K562 (cell line): ENCODE measurements at regions not wholly inside any gene's neighbourhood (a gene's known extent, or its start where the extent isn't known, plus 50 kb on each side); places are given as distances from the start of the nearest gene placed in this dataset.

Experiments used
- ATAC-seq: fragments of 200-7000 bp; cut with Tn5 transposase; 3 replicates; pipeline ENCODE4 v1.9.1; 2020; ENCODE audit warnings: moderate library complexity
- BruUV-seq: library from RNA; stranded (reverse); fragments of 400-500 nt; replicated peaks from 2 replicates; lab custom pipeline; 2021; lab: Mats Ljungman, UMichigan
- CTCF ChIA-PET: fragments of 300-600 bp; formaldehyde crosslinking; extraction: SDS; loops from one replicate; lab custom pipeline; 2021; ENCODE audit warnings: low intra/inter-chr PET ratio; lab: Yijun Ruan, JAX
- POLR2A ChIA-PET: fragments of 300-600, 350-650 bp; sonication (Branson Sonifier 250); formaldehyde crosslinking; extraction: SDS; loops from one replicate; lab custom pipeline; 2021; ENCODE audit warnings: antibody characterized with exemption, inconsistent platforms; lab: Yijun Ruan, JAX
- DNase-seq, 4 experiments: peaks; one replicate each; pipeline versions ENCODE4 v3.0.0 to v3.0.0-alpha.2; 2011 to 2018; ENCODE audit warnings: low spot score in 3 of 4, mixed read lengths in 3 of 4; ENCODE audit errors: extremely low read depth in 1 of 4
- FAIRE-seq: peaks from 2 replicates; lab custom pipeline; 2011; peaks lifted over from hg19 to GRCh38; lab: Jason Lieb, UNC
- H2AFZ ChIP-seq: 2 replicates; pipeline ENCODE4 v1.6.0; 2011; ENCODE audit warnings: low read depth, low read length, control low read depth, inconsistent platforms
- H3K27ac ChIP-seq: fragments of 200-600 bp; 3 replicates; pipeline ENCODE4 v1.8.0; 2011; ENCODE audit warnings: low read depth, mild to moderate bottlenecking, control low read depth, inconsistent platforms, low read length, moderate library complexity, mixed read lengths; ENCODE audit errors: extremely low read depth
- H3K27me3 ChIP-seq, 2 experiments: fragments of 300-600 bp in 1 of 2; 2 replicates in 1 of 2; 3 replicates in 1 of 2; pipeline versions ENCODE4 v1.6.0 to v1.8.0; 2011; ENCODE audit warnings: inconsistent platforms in 2 of 2, low read length in 2 of 2, mild to moderate bottlenecking in 1 of 2, mixed read lengths in 1 of 2, moderate library complexity in 1 of 2; ENCODE audit not compliant: control insufficient read depth in 2 of 2, insufficient read depth in 2 of 2
- H3K36me3 ChIP-seq: fragments of 300-600 bp; 3 replicates; pipeline ENCODE4 v1.8.0; 2011; ENCODE audit warnings: mild to moderate bottlenecking, low read length, inconsistent platforms; ENCODE audit not compliant: control insufficient read depth, insufficient read depth
- H3K4me1 ChIP-seq, 2 experiments: fragments of 200-600 bp in 1 of 2; replicated peaks in 1 of 2; 2 replicates in 1 of 2; 3 replicates in 1 of 2; pipeline versions ENCODE4 v1.5.1 to v1.8.0; 2011; ENCODE audit warnings: inconsistent platforms in 2 of 2, low read length in 2 of 2, mild to moderate bottlenecking in 1 of 2, mixed read lengths in 1 of 2, moderate library complexity in 1 of 2; ENCODE audit not compliant: control insufficient read depth in 2 of 2, insufficient read depth in 2 of 2
- H3K4me2 ChIP-seq: 2 replicates; pipeline ENCODE4 v1.6.1; 2011; ENCODE audit warnings: low read length, control low read depth, inconsistent platforms, mixed read lengths; ENCODE audit not compliant: insufficient read depth
- H3K4me3 ChIP-seq: fragments of 200-600 bp; sonication (generic), shearing (Covaris generic); 2 replicates; pipeline ENCODE4 v1.5.1; 2016; ENCODE audit warnings: control low read depth, inconsistent platforms
- H3K79me2 ChIP-seq: fragments of 200-600 bp; 3 replicates; pipeline ENCODE4 v1.8.0; 2011; ENCODE audit warnings: low read length, inconsistent platforms; ENCODE audit not compliant: control insufficient read depth, insufficient read depth
- H3K9ac ChIP-seq, 2 experiments: 2 replicates each; pipeline versions ENCODE4 v1.6.0 to v1.6.1; 2011; ENCODE audit warnings: low read depth in 2 of 2, low read length in 2 of 2, control low read depth in 1 of 2, inconsistent platforms in 1 of 2, mild to moderate bottlenecking in 1 of 2, mixed read lengths in 1 of 2; ENCODE audit not compliant: insufficient read depth in 1 of 2
- H3K9me1 ChIP-seq: one replicate; pipeline ENCODE4 v1.6.0; 2011; ENCODE audit warnings: inconsistent platforms, mild to moderate bottlenecking, low read length, moderate library complexity; ENCODE audit not compliant: control insufficient read depth, insufficient read depth
- H3K9me3 ChIP-seq: replicated peaks from 2 replicates; pipeline ENCODE4 v1.5.1; 2011; ENCODE audit warnings: low read depth, low read length, inconsistent platforms; ENCODE audit not compliant: control insufficient read depth, insufficient read depth
- H4K20me1 ChIP-seq: replicated peaks from 2 replicates; pipeline ENCODE4 v1.6.1; 2011; ENCODE audit warnings: low read length, inconsistent platforms, mixed read lengths; ENCODE audit not compliant: control insufficient read depth, insufficient read depth
- HSF4 ChIP-seq: fragments of 250-450 bp; sonication (Bioruptor Pico); IDR thresholded peaks from 2 replicates; pipeline ENCODE4 v2.1.2; 2022; ENCODE audit warnings: mild to moderate bottlenecking, moderate library complexity, borderline replicate concordance
- NCOA6 ChIP-seq: fragments of 450-650 bp; IDR thresholded peaks from 2 replicates; pipeline ENCODE4 v1.6.1; 2017; ENCODE audit warnings: mild to moderate bottlenecking
- TOE1 ChIP-seq, 2 experiments: fragments of 450-650 bp in 1 of 2; sonication (generic) in 1 of 2; formaldehyde crosslinking in 1 of 2; IDR thresholded peaks; 2 replicates each; pipeline versions ENCODE4 v1.7.1 to v1.8.0; 2016 to 2022; ENCODE audit warnings: borderline replicate concordance in 2 of 2, mild to moderate bottlenecking in 2 of 2, antibody characterized with exemption in 1 of 2, inconsistent platforms in 1 of 2, low read depth in 1 of 2, missing genetic modification reagents in 1 of 2, moderate library complexity in 1 of 2
- ZBTB33 ChIP-seq: sonication (generic); formaldehyde crosslinking; IDR thresholded peaks from 2 replicates; pipeline ENCODE4 v1.8.1; 2023; ENCODE audit warnings: mild to moderate bottlenecking, missing genetic modification reagents
- WGBS: fragments of 100-300 bp; shearing (Covaris generic); methylation state at CpG from one replicate; pipeline ENCODE4 v1.1.6; 2016; ENCODE audit warnings: low coverage, mixed read lengths; ENCODE audit not compliant: insufficient coverage; ENCODE audit errors: missing lambda C conversion rate; 5-methylcytosine and 5-hydroxymethylcytosine counted together
- in situ Hi-C: fragments of 300-500 bp; cut with MboI; formaldehyde crosslinking; loops from 4 replicates; pipeline ENCODE4 v1.15.0; 2018; ENCODE audit warnings: inconsistent platforms, mixed read lengths
- intact Hi-C: fragments of 100-400 bp; cut with micrococcal nuclease; formaldehyde crosslinking; loops from 2 replicates; pipeline ENCODE4 v1.14.2; 2022
- TF ChIP-seq, protein P1 (sequence below), 2 experiments: fragments of 450-650 bp; IDR thresholded peaks; 2 replicates each; pipeline ENCODE4 v1.6.1; 2018; ENCODE audit warnings: mild to moderate bottlenecking in 2 of 2, low read depth in 1 of 2; ENCODE audit not compliant: partially characterized antibody in 2 of 2
- TF ChIP-seq, protein P2 (sequence below), 3 experiments: IDR thresholded peaks in 2 of 3; conservative IDR thresholded peaks in 1 of 3; 2 replicates each; pipeline ENCODE4 v1.5.1; 2011 to 2012; ENCODE audit warnings: low read length in 3 of 3, mild to moderate bottlenecking in 3 of 3, control low read depth in 2 of 3, improper control_type of control experiment in 1 of 3, inconsistent platforms in 1 of 3, low read depth in 1 of 3, mixed read lengths in 1 of 3, moderate library complexity in 1 of 3; ENCODE audit not compliant: insufficient read depth in 2 of 3
- TF ChIP-seq, protein P3 (sequence below): fragments of 450-650 bp; IDR thresholded peaks from 2 replicates; pipeline ENCODE4 v1.6.1; 2016; ENCODE audit warnings: antibody characterized with exemption

- TF ChIP-seq TOE1 (IDR thresholded peaks at IDR 0.05; ENCODE audit: borderline replicate concordance) (no peak), TOE1 (CRISPR knock-in tag; IDR thresholded peaks at IDR 0.05; ENCODE audit: borderline replicate concordance, low read depth) (no peak), HSF4 (CRISPR knock-in tag) (no peak)
Observed at GRCh38 chr14:30312214-30312613, 246.7 kb upstream of the G2E3 start (continued).

- intact Hi-C loops = no loop called here
- no TSS peak for BruUV-seq
- POLR2A ChIA-PET = no interaction called here
- H2AFZ ChIP-seq = no peak overlapping the region
- no peaks in the 10 kb centered on the region for H3K79me2 ChIP-seq
- no peaks in the 10 kb centered on the region for H4K20me1 ChIP-seq
- WGBS = 8% methylated on average over 3 of the region's 4 CpGs
- no peaks in the 10 kb centered on the region for H3K4me1 ChIP-seq
- no peaks in the 10 kb centered on the region for H3K9me1 ChIP-seq
- H3K9ac ChIP-seq = no peak overlapping the region
- no peak for TF ChIP-seq ZBTB33 (CRISPR knock-in tag)
- TF ChIP-seq, protein P1, sequence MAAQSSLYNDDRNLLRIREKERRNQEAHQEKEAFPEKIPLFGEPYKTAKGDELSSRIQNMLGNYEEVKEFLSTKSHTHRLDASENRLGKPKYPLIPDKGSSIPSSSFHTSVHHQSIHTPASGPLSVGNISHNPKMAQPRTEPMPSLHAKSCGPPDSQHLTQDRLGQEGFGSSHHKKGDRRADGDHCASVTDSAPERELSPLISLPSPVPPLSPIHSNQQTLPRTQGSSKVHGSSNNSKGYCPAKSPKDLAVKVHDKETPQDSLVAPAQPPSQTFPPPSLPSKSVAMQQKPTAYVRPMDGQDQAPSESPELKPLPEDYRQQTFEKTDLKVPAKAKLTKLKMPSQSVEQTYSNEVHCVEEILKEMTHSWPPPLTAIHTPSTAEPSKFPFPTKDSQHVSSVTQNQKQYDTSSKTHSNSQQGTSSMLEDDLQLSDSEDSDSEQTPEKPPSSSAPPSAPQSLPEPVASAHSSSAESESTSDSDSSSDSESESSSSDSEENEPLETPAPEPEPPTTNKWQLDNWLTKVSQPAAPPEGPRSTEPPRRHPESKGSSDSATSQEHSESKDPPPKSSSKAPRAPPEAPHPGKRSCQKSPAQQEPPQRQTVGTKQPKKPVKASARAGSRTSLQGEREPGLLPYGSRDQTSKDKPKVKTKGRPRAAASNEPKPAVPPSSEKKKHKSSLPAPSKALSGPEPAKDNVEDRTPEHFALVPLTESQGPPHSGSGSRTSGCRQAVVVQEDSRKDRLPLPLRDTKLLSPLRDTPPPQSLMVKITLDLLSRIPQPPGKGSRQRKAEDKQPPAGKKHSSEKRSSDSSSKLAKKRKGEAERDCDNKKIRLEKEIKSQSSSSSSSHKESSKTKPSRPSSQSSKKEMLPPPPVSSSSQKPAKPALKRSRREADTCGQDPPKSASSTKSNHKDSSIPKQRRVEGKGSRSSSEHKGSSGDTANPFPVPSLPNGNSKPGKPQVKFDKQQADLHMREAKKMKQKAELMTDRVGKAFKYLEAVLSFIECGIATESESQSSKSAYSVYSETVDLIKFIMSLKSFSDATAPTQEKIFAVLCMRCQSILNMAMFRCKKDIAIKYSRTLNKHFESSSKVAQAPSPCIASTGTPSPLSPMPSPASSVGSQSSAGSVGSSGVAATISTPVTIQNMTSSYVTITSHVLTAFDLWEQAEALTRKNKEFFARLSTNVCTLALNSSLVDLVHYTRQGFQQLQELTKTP (IDR thresholded peaks at IDR 0.05; ENCODE audit: low read depth in 1 of 2, partially characterized antibody in 2 of 2) = no peak
- TF ChIP-seq, protein P2, sequence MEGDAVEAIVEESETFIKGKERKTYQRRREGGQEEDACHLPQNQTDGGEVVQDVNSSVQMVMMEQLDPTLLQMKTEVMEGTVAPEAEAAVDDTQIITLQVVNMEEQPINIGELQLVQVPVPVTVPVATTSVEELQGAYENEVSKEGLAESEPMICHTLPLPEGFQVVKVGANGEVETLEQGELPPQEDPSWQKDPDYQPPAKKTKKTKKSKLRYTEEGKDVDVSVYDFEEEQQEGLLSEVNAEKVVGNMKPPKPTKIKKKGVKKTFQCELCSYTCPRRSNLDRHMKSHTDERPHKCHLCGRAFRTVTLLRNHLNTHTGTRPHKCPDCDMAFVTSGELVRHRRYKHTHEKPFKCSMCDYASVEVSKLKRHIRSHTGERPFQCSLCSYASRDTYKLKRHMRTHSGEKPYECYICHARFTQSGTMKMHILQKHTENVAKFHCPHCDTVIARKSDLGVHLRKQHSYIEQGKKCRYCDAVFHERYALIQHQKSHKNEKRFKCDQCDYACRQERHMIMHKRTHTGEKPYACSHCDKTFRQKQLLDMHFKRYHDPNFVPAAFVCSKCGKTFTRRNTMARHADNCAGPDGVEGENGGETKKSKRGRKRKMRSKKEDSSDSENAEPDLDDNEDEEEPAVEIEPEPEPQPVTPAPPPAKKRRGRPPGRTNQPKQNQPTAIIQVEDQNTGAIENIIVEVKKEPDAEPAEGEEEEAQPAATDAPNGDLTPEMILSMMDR (IDR thresholded peaks at IDR 0.05 in 2 of 3, conservative IDR thresholded peaks at IDR 0.05 in 1 of 3; ENCODE audit: insufficient read depth in 2 of 3, low read depth in 1 of 3, low read length in 3 of 3) = no peak
- TF ChIP-seq, protein P3, sequence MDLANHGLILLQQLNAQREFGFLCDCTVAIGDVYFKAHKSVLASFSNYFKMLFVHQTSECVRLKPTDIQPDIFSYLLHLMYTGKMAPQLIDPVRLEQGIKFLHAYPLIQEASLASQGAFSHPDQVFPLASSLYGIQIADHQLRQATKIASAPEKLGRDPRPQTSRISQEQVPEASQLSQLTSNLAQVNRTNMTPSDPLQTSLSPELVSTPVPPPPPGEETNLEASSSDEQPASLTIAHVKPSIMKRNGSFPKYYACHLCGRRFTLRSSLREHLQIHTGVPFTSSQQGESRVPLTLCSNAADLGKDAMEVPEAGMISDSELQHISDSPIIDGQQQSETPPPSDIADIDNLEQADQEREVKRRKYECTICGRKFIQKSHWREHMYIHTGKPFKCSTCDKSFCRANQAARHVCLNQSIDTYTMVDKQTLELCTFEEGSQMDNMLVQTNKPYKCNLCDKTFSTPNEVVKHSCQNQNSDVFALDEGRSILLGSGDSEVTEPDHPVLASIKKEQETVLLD = no peak
- TF ChIP-seq NCOA6 = no peak
- TF ChIP-seq, all 486 proteins: peak for 0
- Histone ChIP-seq H3K27me3 (peaks cover 0 to 3% of the 10 kb centered on the region in 2 experiments; a peak in 2 of 5 replicates), H3K9me3 (no peaks in the 10 kb centered on the region), H3K36me3 (no peaks in the 10 kb centered on the region), H3K4me3 (no peak overlapping the region), H3K4me2 (no peak overlapping the region), H3K27ac (no peak overlapping the region)
- FAIRE-seq (no peak), ATAC-seq (no peak), DNase-seq (no peak)
- CTCF ChIA-PET = no interaction called here
- in situ Hi-C loops = no loop called here
Observed at GRCh38 chr14:30317729-30318128, 241.2 kb upstream of the G2E3 start.
